K562 (cell line): ENCODE measurements at regions not wholly inside any gene's neighbourhood (a gene's known extent, or its start where the extent isn't known, plus 50 kb on each side); places are given as distances from the start of the nearest gene placed in this dataset.

Experiments
- ATAC-seq: fragments of 200-7000 bp; cut with Tn5 transposase; 3 replicates; pipeline ENCODE4 v1.9.1; 2020; ENCODE audit warnings: moderate library complexity
- BruUV-seq: library from RNA; stranded (reverse); fragments of 400-500 nt; replicated peaks from 2 replicates; lab custom pipeline; 2021; lab: Mats Ljungman, UMichigan
- CTCF ChIA-PET: fragments of 300-600 bp; formaldehyde crosslinking; extraction: SDS; loops from one replicate; lab custom pipeline; 2021; ENCODE audit warnings: low intra/inter-chr PET ratio; lab: Yijun Ruan, JAX
- POLR2A ChIA-PET: fragments of 300-600, 350-650 bp; sonication (Branson Sonifier 250); formaldehyde crosslinking; extraction: SDS; loops from one replicate; lab custom pipeline; 2021; ENCODE audit warnings: antibody characterized with exemption, inconsistent platforms; lab: Yijun Ruan, JAX
- DNase-seq, 4 experiments: peaks; one replicate each; pipeline versions ENCODE4 v3.0.0 to v3.0.0-alpha.2; 2011 to 2018; ENCODE audit warnings: low spot score in 3 of 4, mixed read lengths in 3 of 4; ENCODE audit errors: extremely low read depth in 1 of 4
- FAIRE-seq: peaks from 2 replicates; lab custom pipeline; 2011; peaks lifted over from hg19 to GRCh38; lab: Jason Lieb, UNC
- H2AFZ ChIP-seq: 2 replicates; pipeline ENCODE4 v1.6.0; 2011; ENCODE audit warnings: low read depth, low read length, control low read depth, inconsistent platforms
- H3K27ac ChIP-seq: fragments of 200-600 bp; 3 replicates; pipeline ENCODE4 v1.8.0; 2011; ENCODE audit warnings: low read depth, mild to moderate bottlenecking, control low read depth, inconsistent platforms, low read length, moderate library complexity, mixed read lengths; ENCODE audit errors: extremely low read depth
- H3K27me3 ChIP-seq, 2 experiments: fragments of 300-600 bp in 1 of 2; 2 replicates in 1 of 2; 3 replicates in 1 of 2; pipeline versions ENCODE4 v1.6.0 to v1.8.0; 2011; ENCODE audit warnings: inconsistent platforms in 2 of 2, low read length in 2 of 2, mild to moderate bottlenecking in 1 of 2, mixed read lengths in 1 of 2, moderate library complexity in 1 of 2; ENCODE audit not compliant: control insufficient read depth in 2 of 2, insufficient read depth in 2 of 2
- H3K36me3 ChIP-seq: fragments of 300-600 bp; 3 replicates; pipeline ENCODE4 v1.8.0; 2011; ENCODE audit warnings: mild to moderate bottlenecking, low read length, inconsistent platforms; ENCODE audit not compliant: control insufficient read depth, insufficient read depth
- H3K4me1 ChIP-seq, 2 experiments: fragments of 200-600 bp in 1 of 2; replicated peaks in 1 of 2; 2 replicates in 1 of 2; 3 replicates in 1 of 2; pipeline versions ENCODE4 v1.5.1 to v1.8.0; 2011; ENCODE audit warnings: inconsistent platforms in 2 of 2, low read length in 2 of 2, mild to moderate bottlenecking in 1 of 2, mixed read lengths in 1 of 2, moderate library complexity in 1 of 2; ENCODE audit not compliant: control insufficient read depth in 2 of 2, insufficient read depth in 2 of 2
- H3K4me2 ChIP-seq: 2 replicates; pipeline ENCODE4 v1.6.1; 2011; ENCODE audit warnings: low read length, control low read depth, inconsistent platforms, mixed read lengths; ENCODE audit not compliant: insufficient read depth
- H3K4me3 ChIP-seq: fragments of 200-600 bp; sonication (generic), shearing (Covaris generic); 2 replicates; pipeline ENCODE4 v1.5.1; 2016; ENCODE audit warnings: control low read depth, inconsistent platforms
- H3K79me2 ChIP-seq: fragments of 200-600 bp; 3 replicates; pipeline ENCODE4 v1.8.0; 2011; ENCODE audit warnings: low read length, inconsistent platforms; ENCODE audit not compliant: control insufficient read depth, insufficient read depth
- H3K9ac ChIP-seq, 2 experiments: 2 replicates each; pipeline versions ENCODE4 v1.6.0 to v1.6.1; 2011; ENCODE audit warnings: low read depth in 2 of 2, low read length in 2 of 2, control low read depth in 1 of 2, inconsistent platforms in 1 of 2, mild to moderate bottlenecking in 1 of 2, mixed read lengths in 1 of 2; ENCODE audit not compliant: insufficient read depth in 1 of 2
- H3K9me1 ChIP-seq: one replicate; pipeline ENCODE4 v1.6.0; 2011; ENCODE audit warnings: inconsistent platforms, mild to moderate bottlenecking, low read length, moderate library complexity; ENCODE audit not compliant: control insufficient read depth, insufficient read depth
- H3K9me3 ChIP-seq: replicated peaks from 2 replicates; pipeline ENCODE4 v1.5.1; 2011; ENCODE audit warnings: low read depth, low read length, inconsistent platforms; ENCODE audit not compliant: control insufficient read depth, insufficient read depth
- H4K20me1 ChIP-seq: replicated peaks from 2 replicates; pipeline ENCODE4 v1.6.1; 2011; ENCODE audit warnings: low read length, inconsistent platforms, mixed read lengths; ENCODE audit not compliant: control insufficient read depth, insufficient read depth
- BCLAF1 ChIP-seq, 2 experiments: fragments of 450-650 bp in 1 of 2; IDR thresholded peaks; 2 replicates each; pipeline ENCODE4 v1.6.1; 2011 to 2017; ENCODE audit warnings: low read depth in 2 of 2, antibody characterized with exemption in 1 of 2, borderline replicate concordance in 1 of 2, low read length in 1 of 2, mild to moderate bottlenecking in 1 of 2, mixed read lengths in 1 of 2; ENCODE audit not compliant: control insufficient read depth in 1 of 2
- C11orf30 ChIP-seq: fragments of 450-650 bp; IDR thresholded peaks from 2 replicates; pipeline ENCODE4 v1.6.1; 2016; ENCODE audit warnings: low read depth, mild to moderate bottlenecking
- ELF2 ChIP-seq: fragments of 250-450 bp; sonication (Bioruptor Pico); IDR thresholded peaks from 2 replicates; pipeline ENCODE4 v1.5.0; 2021; ENCODE audit warnings: mild to moderate bottlenecking
- MTA2 ChIP-seq: fragments of 450-650 bp; IDR thresholded peaks from 2 replicates; pipeline ENCODE4 v1.6.1; 2016; ENCODE audit warnings: low read depth
- YY1 ChIP-seq, 3 experiments: IDR thresholded peaks; 2 replicates each; pipeline ENCODE4 v1.6.1; 2011; ENCODE audit warnings: low read length in 2 of 3, mild to moderate bottlenecking in 2 of 3, moderate library complexity in 2 of 3, borderline replicate concordance in 1 of 3, control low read depth in 1 of 3, low read depth in 1 of 3; ENCODE audit not compliant: insufficient read depth in 3 of 3, insufficient replicate concordance in 2 of 3, control insufficient read depth in 1 of 3, insufficient read length in 1 of 3; ENCODE audit errors: extremely low read depth in 1 of 3
- ZBTB33 ChIP-seq: sonication (generic); formaldehyde crosslinking; IDR thresholded peaks from 2 replicates; pipeline ENCODE4 v1.8.1; 2023; ENCODE audit warnings: mild to moderate bottlenecking, missing genetic modification reagents
- ZNF316 ChIP-seq: fragments of 450-650 bp; IDR thresholded peaks from 2 replicates; pipeline ENCODE4 v1.6.1; 2016
- WGBS: fragments of 100-300 bp; shearing (Covaris generic); methylation state at CpG from one replicate; pipeline ENCODE4 v1.1.6; 2016; ENCODE audit warnings: low coverage, mixed read lengths; ENCODE audit not compliant: insufficient coverage; ENCODE audit errors: missing lambda C conversion rate; 5-methylcytosine and 5-hydroxymethylcytosine counted together
- in situ Hi-C: fragments of 300-500 bp; cut with MboI; formaldehyde crosslinking; loops from 4 replicates; pipeline ENCODE4 v1.15.0; 2018; ENCODE audit warnings: inconsistent platforms, mixed read lengths
- intact Hi-C: fragments of 100-400 bp; cut with micrococcal nuclease; formaldehyde crosslinking; loops from 2 replicates; pipeline ENCODE4 v1.14.2; 2022

GRCh38 chr2:19802086-19802841 is 99.5 kb downstream of the TTC32 start:
- peaks cover 2 to 71% of the 10 kb centered on the region in 2 experiments; a peak in 3 of 5 replicates for H3K27me3 ChIP-seq
- H3K4me3 ChIP-seq: no peak overlapping the region
- H3K27ac ChIP-seq: no peak overlapping the region
- no peak overlapping the region for H3K4me2 ChIP-seq
- TF ChIP-seq C11orf30 (no peak), MTA2 (no peak), ZBTB33 (no peak), YY1 (IDR thresholded peaks at IDR 0.05; ENCODE audit: borderline replicate concordance in 1 of 3, control insufficient read depth in 1 of 3, extremely low read depth in 1 of 3, insufficient read depth in 3 of 3, insufficient read length in 1 of 3, insufficient replicate concordance in 2 of 3, low read depth in 1 of 3, low read length in 2 of 3) (no peak), ELF2 (no peak), BCLAF1 (IDR thresholded peaks at IDR 0.05; ENCODE audit: borderline replicate concordance in 1 of 2, control insufficient read depth in 1 of 2, low read depth in 2 of 2, low read length in 1 of 2) (no peak), ZNF316 (no peak)
- no peak overlapping the region for H2AFZ ChIP-seq
- no peaks in the 10 kb centered on the region for H3K79me2 ChIP-seq
- in situ Hi-C loops (no loop called here), intact Hi-C loops (no loop called here)
- ATAC-seq: no peak
- no peak overlapping the region for H3K9ac ChIP-seq
- H4K20me1 ChIP-seq: 0 out of 2 replicates have a peak, but pooled peaks cover 4% of the 10 kb centered on the region
- DNase-seq: no peak
- no peaks in the 10 kb centered on the region for H3K9me3 ChIP-seq
- 13% methylated on average over 4 of the region's 4 CpGs for WGBS
- no peaks in the 10 kb centered on the region for H3K36me3 ChIP-seq
- no TSS peak for BruUV-seq
- H3K4me1 ChIP-seq: peaks cover 0 to 3% of the 10 kb centered on the region in 2 experiments; a peak in 1 of 5 replicates
- ChIA-PET CTCF (no interaction called here), POLR2A (interaction anchor here (0.7 kb wide), 1 partner anchor 145 kb away, joined by 3 read pairs; no protein-coding TSS in a partner anchor)
- no peaks in the 10 kb centered on the region for H3K9me1 ChIP-seq
- no peak for FAIRE-seq
